NCI-H345 (cell line): ENCODE measurements at regions not wholly inside any gene's neighbourhood (a gene's known extent, or its start where the extent isn't known, plus 50 kb on each side); places are given as distances from the start of the nearest gene placed in this dataset.
A peak's percentile ranks its signal among the peaks of the same experiment; 100 is the strongest.

Experiments
- DNase-seq: peaks from one replicate; lab custom pipeline; 2025; lab: John Stamatoyannopoulos, UW

DNA sequence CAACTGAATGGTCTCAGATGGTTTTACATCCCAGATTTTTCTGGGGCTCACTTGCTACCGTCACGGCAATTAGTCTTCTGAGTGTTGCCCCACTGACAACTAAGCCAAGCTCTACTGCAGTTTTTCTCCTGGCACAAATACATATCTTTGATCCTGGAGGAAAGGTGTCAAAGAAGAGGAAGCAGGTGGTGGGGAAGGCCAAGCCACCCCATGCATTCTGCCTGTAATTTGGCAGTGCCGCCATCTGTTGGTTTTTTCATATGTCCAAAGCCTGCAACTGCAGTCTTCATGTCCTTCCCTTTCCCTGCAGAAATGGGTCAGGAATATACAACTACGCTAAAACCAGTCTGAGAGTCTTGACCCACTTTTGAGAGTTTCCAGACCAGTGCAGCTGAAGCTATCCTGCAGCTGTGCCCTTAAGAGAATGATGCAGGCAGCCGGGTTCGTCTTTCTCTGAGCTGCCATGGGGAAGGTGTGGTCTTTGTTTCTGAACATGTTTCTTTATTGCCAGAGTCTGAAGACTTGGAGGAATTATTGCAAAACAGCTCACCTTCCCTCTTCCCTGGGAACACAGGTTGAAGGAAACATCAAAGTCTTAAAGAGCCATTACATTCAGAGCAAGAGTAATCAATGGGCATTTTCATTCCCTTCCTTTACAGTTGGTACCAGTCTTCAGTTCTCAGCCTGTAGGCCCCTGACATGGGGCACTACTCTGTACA, 71.8 kb upstream of the ATL2 start:
- no peak for DNase-seq

DNA sequence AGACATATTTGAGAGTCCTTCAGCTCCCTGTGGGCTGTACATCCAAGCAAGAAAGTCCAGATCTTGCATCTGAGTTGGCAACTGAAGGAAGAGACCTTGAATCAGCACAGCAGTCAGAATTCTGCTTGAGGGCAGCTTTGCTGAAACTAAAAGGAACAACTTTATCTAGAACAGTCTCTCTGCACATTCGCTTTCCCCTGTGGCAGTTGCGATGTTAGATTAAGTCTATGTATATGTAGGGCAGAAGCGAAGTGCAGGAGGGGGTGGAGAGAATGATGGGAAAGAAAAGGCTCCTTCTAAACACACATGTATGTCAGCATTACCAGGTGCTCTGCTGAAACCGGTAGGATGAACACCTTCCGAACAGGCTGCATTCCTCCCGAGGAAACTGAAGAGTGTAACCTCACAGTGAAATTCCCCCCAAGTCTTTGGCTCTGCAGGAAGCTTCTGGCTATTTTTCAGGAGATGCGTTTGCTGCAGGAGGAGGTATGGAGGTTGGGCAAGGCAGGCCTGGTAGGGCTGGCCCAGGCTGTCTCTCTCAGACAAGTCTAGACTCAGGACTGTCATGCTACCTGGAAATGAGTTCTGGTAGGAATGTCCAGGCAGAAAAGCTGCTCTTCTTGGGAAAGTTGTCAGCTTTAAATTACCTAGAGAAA, 70.0 kb upstream of the ATL2 start:
- no peak for DNase-seq

DNA sequence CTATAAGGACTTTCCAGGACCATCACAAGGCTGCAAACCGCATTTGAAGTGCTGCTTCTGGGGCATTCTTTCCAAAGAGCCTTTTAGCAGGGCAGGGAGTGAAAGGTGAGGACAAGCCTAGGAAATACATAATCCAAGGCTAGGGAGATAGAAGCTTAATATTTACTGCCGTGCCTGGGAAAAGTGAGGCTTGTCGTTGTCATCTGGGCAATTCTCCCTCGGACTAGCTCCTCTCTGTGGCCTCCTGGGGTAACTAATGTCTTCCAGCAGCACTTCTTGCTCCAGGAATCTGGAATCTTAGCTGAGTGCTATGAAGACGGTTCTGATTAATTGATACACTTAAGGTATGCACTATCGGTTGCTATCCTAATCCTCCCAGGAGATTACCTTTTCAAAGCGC, 69.3 kb upstream of the ATL2 start:
- no peak for DNase-seq

DNA sequence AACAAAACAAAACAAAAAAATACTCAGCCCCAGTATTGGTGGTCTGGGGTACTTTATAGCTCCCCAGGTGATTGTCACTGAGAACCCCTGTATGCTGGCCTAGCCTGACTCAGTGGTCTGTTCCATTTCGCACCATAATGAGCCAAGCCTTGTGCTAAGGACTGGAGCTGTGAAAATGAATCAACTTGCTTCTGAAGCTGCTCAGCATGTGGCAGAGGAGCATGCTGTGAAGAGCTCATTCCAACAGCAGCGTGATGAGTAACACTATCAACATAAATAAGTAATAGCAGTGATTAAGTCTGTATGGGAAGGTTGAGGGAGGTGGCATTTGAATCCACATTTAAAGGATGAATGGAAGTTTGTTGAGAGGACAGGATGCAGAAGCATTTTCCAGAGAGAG, 67.2 kb upstream of the ATL2 start:
- DNase-seq: peak; percentile 17

DNA sequence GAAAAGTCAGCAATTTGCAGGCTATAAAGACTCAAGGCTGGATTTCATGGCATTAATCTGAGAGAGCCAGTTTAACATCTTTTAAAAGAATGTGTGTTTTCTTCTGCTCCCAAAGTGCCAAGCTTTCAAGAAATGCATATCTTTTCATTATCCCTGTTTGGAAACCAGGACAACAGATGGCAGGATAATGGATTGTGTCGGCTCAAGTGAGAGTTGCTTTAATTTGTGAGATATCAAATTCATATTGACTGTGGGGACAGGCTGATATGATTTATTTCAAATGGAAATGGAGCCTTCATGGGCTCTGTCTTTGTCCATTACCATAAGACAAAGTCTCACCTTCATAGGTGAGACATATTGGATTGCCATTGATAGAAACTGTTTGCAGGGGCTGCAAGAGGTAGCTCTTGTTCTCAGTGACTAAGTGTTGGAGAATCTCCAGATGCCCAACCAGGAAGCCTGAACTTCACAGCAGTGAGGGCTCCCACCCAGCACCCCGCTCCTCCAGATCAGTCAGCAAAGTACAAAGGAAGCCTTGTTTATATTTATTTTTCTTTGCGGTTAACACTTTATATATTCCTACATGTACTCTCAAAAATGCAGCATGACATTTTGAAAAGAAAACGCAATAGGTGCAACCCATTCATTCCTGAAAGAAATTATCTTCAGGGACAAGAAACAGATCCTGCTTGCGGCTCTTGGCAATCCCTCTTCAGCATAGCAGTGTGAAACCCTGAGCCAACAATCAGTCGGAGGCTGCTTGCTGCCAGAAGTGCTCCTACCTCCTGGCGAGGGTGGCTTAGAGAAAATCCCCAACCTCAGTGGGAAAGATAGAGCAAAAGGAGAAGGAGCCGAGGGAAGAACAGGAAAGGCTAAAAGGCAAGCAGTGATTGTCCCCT, 65.8 kb upstream of the ATL2 start:
- DNase-seq: no peak

DNA sequence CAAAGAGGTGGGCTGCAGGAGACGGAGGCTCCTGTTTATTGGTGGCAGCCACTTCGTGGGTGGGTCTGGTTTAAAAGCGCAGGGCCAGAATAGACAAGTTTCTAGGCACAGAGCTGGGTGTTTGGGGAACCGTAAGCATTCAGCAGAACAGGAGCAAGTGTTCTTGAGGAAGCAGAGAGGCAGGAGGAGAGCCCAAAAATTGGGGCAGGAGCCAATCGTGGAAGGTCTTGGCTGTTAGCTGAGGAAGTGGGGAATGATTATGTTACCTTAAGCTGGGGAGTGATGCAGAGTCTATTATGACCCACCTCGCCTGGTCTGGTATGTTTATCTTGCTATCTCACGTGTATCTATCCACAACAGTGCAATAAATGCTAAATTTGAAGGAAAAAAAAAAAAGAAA, 64.3 kb upstream of the ATL2 start:
- DNase-seq: no peak

DNA sequence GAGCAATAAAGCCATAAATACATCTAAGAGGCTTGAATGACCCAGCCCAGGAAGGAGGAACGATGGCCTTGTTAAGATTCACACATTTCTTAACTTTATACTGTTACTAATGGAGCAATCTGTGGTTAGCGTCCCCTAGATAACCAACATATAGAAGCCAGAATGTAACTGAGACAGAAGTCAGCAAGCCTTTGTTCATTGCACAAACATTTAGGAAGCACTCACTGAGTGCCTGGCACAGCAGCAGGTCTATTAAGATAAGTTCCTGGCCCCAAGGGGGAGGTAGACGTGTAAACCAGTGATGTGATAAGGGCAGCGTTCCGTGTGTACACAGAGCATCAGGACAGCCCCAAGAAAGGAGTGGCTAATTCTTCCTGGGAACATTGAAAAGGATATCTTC, 63.6 kb upstream of the ATL2 start:
- no peak for DNase-seq

DNA sequence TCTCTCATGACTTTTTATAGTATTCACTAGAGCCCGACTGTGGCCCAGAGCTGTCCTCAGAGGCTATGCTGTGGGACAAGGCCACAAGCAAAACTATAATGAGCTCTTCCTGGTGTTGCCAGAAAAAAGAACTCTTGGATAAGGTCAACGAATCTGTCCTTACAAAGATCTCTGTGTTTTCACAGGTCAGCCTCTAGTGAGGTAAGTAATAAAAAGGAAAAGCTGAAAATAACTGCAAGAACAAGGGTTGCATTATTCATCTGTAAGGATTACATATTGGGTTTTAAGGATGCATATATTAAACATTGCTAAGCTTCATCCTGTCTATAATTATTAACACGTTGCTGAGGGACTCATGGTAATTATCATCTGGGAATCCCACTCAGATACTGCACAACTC, 62.8 kb upstream of the ATL2 start:
- no peak for DNase-seq

DNA sequence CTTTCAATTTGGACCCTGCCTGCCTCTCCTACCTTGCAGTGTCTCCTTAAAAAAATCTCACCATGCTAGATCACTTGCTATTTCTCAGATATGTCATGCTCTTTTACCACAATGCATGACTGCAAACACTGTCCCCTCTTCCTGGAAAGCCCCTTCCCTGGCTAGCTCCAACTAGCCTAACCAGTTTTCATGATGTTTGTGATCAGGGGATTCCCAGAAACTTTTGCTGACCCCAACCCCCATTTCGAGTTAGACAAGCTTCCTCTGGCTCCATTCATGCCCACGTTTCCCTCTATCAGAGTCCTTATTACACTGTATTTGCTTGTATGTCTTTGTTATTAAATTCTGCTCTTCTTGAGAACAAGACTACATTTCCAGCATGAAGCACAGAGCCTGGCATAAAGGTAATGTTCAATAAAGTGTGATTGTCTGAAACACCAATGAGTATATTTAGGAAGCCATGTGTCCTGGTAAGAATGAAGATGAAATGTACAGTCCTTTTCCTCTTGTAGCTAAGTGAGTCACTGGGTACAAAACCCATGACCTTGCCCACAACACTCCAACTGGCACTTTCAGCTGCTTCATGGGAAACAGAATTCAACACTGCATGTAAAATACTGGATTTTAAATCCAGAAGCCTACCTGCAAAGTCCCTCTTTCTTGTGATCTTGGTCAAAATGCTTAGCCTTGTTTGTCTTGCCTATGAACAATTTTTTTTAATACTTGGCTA, 62.0 kb upstream of the ATL2 start:
- no peak for DNase-seq

DNA sequence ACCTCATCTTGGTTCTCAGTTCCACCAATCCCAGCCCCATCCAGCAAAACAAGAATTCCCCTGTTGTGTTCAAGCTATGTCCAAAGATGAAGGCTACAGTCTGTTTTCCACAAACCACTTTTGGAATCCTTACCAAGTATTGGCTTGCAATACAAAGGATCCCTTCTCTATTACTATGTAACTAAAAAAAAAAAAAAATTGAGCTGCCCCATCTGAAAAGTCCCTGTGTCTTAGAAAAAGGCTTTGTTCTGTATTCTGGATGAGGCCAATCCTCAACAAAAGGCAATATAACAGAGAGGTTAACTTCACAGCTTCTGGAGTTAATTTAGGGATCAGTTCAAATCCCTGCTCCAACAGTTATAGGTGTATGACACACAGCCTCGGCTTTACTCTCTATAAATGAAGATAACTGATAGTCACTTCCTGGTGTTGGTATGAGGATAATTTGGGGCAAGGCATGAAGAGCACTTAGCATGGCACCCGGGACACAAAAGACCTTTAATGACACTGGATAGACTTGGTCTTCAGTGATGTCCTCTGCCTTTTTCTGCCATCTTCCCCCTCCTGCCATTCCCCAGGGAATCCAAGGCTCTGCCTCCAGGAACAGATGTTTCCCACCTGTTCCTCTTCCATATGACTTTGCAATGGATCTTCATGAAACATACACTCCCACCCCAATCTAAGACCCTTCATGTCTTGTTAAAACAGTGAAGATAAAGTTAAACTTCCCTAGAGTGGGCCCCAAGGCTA, 61.2 kb upstream of the ATL2 start:
- no peak for DNase-seq

DNA sequence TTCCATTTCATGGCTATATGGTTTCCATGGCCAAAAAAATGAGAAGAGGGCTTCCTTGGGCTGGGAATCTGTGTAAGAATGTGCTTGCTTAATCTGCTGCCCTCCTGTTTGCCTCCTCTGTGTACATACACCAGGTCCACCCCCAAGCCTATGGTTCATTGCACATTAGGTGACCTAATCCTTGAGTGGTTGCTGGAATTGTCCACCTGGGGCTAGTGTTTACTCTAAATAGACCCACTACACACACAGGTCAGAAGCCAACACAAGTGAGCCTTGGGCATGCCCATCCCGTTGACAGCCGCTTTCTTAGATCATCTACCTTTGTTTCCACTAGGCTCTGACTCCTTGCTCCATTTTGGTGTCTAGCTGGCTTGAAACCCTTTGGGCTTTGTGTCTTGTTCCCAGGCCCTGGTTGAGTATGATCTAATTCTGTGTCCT, 59.2 kb upstream of the ATL2 start:
- DNase-seq: no peak

DNA sequence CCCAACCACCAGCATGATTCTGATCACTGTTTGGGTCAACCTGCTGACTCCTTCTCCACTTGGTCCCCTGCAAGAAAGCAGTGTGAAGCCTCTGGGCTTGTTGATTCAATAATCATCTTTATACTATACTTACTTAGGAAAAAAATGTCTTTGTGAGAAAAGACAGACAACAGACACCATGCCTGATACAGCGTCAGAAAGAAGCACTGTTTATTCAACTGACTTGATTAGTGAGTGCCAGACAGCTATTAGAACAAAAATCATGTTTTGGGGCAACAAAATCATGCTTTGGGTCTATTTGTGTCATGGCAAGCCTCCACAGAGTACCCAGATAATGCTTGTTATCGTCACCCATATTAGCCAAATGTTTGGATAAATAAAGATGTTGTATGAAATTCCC, 58.7 kb upstream of the ATL2 start:
- DNase-seq: no peak

DNA sequence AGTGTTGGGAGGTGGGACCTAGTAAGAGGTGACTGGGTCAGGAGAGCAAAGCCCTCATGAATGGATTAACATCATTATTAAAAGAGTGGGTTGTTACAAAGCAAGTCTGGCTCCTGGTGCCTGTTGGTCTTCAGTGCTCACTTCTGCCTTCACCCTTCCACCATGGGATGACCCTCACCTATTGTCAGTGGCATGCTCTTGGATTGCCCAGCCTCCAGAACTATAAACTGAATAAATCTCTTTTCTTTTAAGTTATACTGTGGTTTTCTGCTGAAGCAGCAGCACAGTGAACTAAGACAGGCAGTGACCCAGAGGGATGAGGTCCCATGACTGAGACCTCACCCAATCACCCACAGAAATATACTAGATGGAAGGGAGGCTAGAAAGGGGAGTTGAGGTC, 57.5 kb upstream of the ATL2 start:
- DNase-seq: no peak

DNA sequence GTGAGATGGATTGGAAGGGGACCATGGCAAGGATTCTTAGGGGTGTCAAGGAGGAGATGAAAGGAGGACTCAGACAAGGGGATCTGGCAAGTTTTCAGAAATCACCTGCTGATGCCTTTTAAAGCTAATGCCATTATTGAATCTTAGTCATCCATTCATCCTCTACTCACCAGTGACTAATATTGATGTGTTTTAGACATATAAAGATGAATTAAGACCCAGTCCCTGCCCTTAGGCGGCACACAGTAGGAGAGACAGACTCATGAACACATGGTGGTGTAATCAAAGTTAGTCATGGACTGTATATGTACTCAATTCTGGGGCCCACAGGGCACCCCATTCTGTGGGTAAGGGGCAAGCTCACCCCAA, 56.5 kb upstream of the ATL2 start:
- no peak for DNase-seq

DNA sequence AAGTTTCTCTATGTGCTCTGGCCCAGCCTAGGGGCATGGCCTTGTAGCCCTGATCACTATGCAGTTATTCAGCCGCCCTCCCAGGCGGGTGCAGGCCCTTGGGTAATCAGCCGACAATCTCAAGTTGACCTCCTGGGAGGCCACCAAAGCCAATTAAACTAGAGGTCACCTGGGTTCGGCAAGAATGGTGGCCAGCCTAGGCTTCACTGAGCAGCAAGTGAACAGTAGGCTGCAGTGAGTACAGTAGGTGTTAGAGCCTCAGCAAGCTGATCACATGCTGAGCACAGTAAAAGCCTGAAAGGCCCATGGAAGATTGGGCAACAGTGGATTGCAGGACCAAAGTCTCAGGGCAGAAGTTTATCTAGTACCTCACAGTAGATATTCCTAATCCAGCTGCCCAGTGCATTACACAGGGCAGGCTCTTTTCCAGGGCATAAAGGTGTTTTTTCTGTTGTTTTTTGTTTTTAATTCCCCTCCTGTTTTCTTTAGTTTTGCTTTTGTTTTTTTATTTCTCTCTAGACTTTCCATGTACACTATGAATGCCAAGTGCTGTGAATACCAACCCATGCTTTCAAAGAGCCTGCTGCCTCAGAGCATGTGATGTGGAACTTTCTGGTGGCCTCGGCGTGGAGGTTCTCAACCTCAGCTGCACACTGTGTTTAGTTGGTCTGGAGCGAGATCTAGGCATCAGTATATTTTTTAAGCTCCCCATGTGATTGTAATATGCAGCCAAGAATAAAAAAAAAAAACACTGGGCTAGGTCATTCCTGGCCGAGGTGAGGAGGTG, 55.9 kb upstream of the ATL2 start:
- DNase-seq: no peak

DNA sequence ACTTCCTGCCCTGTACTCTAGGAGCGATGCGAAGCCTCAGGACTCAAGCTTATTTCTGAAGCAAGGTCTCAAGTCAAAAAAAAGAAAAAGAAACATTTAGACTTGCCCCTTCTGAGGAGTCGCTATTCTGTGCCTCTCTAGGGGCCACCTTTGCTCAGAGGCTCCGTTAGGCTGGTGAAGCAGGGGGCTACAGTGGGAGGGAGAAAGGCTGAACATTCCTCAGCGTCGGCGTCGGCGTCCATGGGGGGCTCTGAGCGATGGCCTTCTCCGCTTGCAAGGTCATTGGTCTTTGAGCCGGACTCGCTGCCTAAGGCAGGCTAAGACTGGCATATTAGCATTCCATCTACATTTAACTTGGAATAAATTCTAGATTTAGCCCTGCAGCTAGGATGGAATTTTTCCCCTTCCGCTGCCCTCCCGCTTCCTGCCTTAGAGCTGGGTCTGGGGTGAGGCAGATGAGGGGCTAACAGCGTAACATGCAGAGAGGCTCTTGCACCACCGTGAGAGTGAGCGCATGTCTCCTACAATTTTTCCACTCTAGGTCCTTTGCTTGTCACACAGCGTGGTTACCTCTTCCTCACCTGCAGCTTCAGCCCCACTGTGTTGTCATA, 53.6 kb upstream of the ATL2 start:
- DNase-seq: no peak

DNA sequence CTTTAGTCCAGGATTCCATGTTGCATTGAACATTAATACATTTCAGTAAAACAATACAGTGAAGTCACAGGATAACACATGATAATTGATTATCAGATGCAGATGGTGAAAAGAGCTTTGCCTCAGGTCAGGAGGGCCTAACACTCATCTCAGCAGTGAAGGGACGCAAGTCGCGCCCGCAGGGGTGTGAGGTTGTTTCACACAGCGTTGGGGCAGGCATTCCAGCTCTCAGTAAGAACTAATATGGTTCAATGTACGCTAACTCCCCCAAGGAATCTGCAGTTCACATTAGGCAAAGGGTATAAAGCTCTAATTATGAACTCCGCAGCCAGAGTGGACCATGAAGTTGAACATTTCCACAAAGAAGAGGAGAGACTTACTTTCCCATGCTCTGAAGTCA, 53.1 kb upstream of the ATL2 start:
- no peak for DNase-seq

DNA sequence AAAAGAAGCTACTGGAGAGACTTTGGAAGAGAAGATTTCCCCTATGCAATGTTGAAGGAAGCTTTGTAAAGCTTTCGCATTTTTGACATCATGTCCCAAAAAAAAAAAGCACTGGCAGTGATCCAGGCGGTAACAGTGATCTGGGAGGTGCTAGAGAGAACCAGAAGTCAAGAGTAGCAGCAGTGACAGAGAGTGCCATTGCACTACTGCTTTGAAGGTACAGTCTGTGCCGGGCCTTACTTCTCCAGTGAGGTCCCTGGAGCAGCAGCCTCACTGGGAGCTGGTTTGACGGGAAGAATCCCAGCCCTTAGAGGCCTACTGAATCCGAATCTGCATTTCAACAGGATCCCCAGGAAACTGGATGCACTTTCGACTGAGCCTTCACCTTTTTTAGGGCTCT, 50.9 kb upstream of the ATL2 start:
- no peak for DNase-seq

DNA sequence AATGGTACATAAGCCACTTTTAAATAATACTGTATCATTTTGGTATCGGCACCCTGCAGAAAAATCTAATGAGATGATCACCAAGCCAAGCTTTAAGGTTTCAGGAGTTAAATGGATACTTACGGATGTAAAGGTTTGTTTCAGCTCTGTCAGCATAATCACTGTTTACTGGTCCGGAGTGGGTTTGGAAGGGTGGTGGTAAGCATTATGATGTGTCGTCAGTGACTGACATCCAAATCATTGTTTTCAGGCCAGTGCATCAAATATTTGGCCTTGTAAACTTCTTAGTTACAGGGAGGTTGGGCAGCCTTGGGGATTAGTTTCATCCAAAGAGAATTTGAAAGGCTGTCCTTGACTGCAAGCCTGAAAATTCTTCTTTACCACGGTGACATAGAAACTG, 50.0 kb upstream of the ATL2 start:
- no peak for DNase-seq
